Mucosa of stomach (tissue), 1 donor: ENCODE measurements at regions not wholly inside any gene's neighbourhood (a gene's known extent, or its start where the extent isn't known, plus 50 kb on each side); places are given as distances from the start of the nearest gene placed in this dataset.

Experiments
- H3K27me3 ChIP-seq: one replicate; pipeline ENCODE4 v1.7.0; 2013; ENCODE audit warnings: mild to moderate bottlenecking, low read length; ENCODE audit not compliant: control insufficient read depth, insufficient read depth
- H3K36me3 ChIP-seq: one replicate; pipeline ENCODE4 v1.7.0; 2013; ENCODE audit warnings: low read length; ENCODE audit not compliant: control insufficient read depth, insufficient read depth
- H3K4me1 ChIP-seq: one replicate; pipeline ENCODE4 v1.7.0; 2013; ENCODE audit warnings: mild to moderate bottlenecking, low read length; ENCODE audit not compliant: control insufficient read depth, insufficient read depth
- H3K4me3 ChIP-seq: one replicate; pipeline ENCODE4 v1.7.0; 2013; ENCODE audit warnings: low read length
- H3K9ac ChIP-seq: one replicate; pipeline ENCODE4 v1.7.0; 2013; ENCODE audit warnings: mild to moderate bottlenecking, low read length, moderate library complexity
- H3K9me3 ChIP-seq: one replicate; pipeline ENCODE4 v1.7.0; 2013; ENCODE audit warnings: mild to moderate bottlenecking, low read length, moderate library complexity; ENCODE audit not compliant: control insufficient read depth
- donor health status: Pancreatic carcinoma.

- Histone ChIP-seq H3K27me3 (no peaks in the 10 kb centered on the region), H3K9ac (no peak overlapping the region), H3K36me3 (no peaks in the 10 kb centered on the region), H3K4me3 (no peak overlapping the region), H3K4me1 (no peaks in the 10 kb centered on the region), H3K9me3 (no peaks in the 10 kb centered on the region)
These were observed 406.9 kb downstream of the NR2F2 start for GRCh38 chr15:96737408-96737807.

- Histone ChIP-seq H3K4me3 (no peak overlapping the region), H3K36me3 (no peaks in the 10 kb centered on the region), H3K9me3 (no peaks in the 10 kb centered on the region), H3K27me3 (no peaks in the 10 kb centered on the region), H3K4me1 (no peaks in the 10 kb centered on the region), H3K9ac (no peak overlapping the region)
These were observed 416.2 kb downstream of the NR2F2 start for GRCh38 chr15:96746665-96747064.

- Histone ChIP-seq H3K4me1 (no peaks in the 10 kb centered on the region), H3K9me3 (no peaks in the 10 kb centered on the region), H3K9ac (no peak overlapping the region), H3K4me3 (no peak overlapping the region), H3K36me3 (no peaks in the 10 kb centered on the region), H3K27me3 (no peaks in the 10 kb centered on the region)
These were observed 416.8 kb downstream of the NR2F2 start for GRCh38 chr15:96747291-96747690.

- no peaks in the 10 kb centered on the region for H3K36me3 ChIP-seq
- H3K4me1 ChIP-seq: no peaks in the 10 kb centered on the region
- H3K27me3 ChIP-seq: no peaks in the 10 kb centered on the region
- H3K9me3 ChIP-seq: no peaks in the 10 kb centered on the region
- no peak overlapping the region for H3K4me3 ChIP-seq
- no peak overlapping the region for H3K9ac ChIP-seq
These were observed 419.9 kb downstream of the NR2F2 start for GRCh38 chr15:96750361-96750760.

GRCh38 chr15:96756146-96756545, 425.6 kb downstream of the NR2F2 start:
- Histone ChIP-seq H3K9me3 (no peaks in the 10 kb centered on the region), H3K27me3 (no peaks in the 10 kb centered on the region)

GRCh38 chr15:96756656-96757055, 426.2 kb downstream of the NR2F2 start:
- Histone ChIP-seq H3K4me1 (no peaks in the 10 kb centered on the region), H3K27me3 (no peaks in the 10 kb centered on the region), H3K9me3 (no peaks in the 10 kb centered on the region), H3K4me3 (no peak overlapping the region), H3K9ac (no peak overlapping the region), H3K36me3 (no peaks in the 10 kb centered on the region)

More at GRCh38 chr15:96756146-96756545, 425.6 kb downstream of the NR2F2 start:
- Histone ChIP-seq H3K36me3 (no peaks in the 10 kb centered on the region), H3K4me1 (no peaks in the 10 kb centered on the region), H3K9ac (no peak overlapping the region), H3K4me3 (no peak overlapping the region)

GRCh38 chr15:96762566-96762965, 432.1 kb downstream of the NR2F2 start:
- Histone ChIP-seq H3K27me3 (no peaks in the 10 kb centered on the region), H3K36me3 (no peaks in the 10 kb centered on the region), H3K4me3 (no peak overlapping the region), H3K9ac (no peak overlapping the region), H3K4me1 (no peaks in the 10 kb centered on the region), H3K9me3 (no peaks in the 10 kb centered on the region)

- Histone ChIP-seq H3K9me3 (no peaks in the 10 kb centered on the region), H3K27me3 (no peaks in the 10 kb centered on the region), H3K36me3 (no peaks in the 10 kb centered on the region)
These were observed 434.0 kb downstream of the NR2F2 start for GRCh38 chr15:96764501-96764900.

GRCh38 chr15:96764946-96765345, 434.4 kb downstream of the NR2F2 start:
- no peak overlapping the region for H3K9ac ChIP-seq
- no peaks in the 10 kb centered on the region for H3K36me3 ChIP-seq
- H3K4me3 ChIP-seq: no peak overlapping the region
- H3K4me1 ChIP-seq: no peaks in the 10 kb centered on the region
- no peaks in the 10 kb centered on the region for H3K9me3 ChIP-seq
- H3K27me3 ChIP-seq: no peaks in the 10 kb centered on the region

More at GRCh38 chr15:96764501-96764900, 434.0 kb downstream of the NR2F2 start:
- Histone ChIP-seq H3K4me1 (no peaks in the 10 kb centered on the region), H3K9ac (no peak overlapping the region), H3K4me3 (no peak overlapping the region)

- Histone ChIP-seq H3K27me3 (no peaks in the 10 kb centered on the region), H3K4me1 (no peaks in the 10 kb centered on the region), H3K4me3 (no peak overlapping the region), H3K36me3 (no peaks in the 10 kb centered on the region), H3K9me3 (no peaks in the 10 kb centered on the region), H3K9ac (no peak overlapping the region)
These were observed 435.9 kb downstream of the NR2F2 start for GRCh38 chr15:96766366-96766765.

GRCh38 chr15:96767703-96768434, 437.4 kb downstream of the NR2F2 start:
- Histone ChIP-seq H3K9me3 (no peaks in the 10 kb centered on the region), H3K4me3 (no peak overlapping the region), H3K4me1 (no peaks in the 10 kb centered on the region), H3K27me3 (no peaks in the 10 kb centered on the region), H3K36me3 (no peaks in the 10 kb centered on the region), H3K9ac (no peak overlapping the region)

GRCh38 chr15:96768435-96768789, 437.9 kb downstream of the NR2F2 start:
- no peak overlapping the region for H3K4me3 ChIP-seq
- H3K9ac ChIP-seq: no peak overlapping the region
- H3K36me3 ChIP-seq: no peaks in the 10 kb centered on the region
- H3K9me3 ChIP-seq: no peaks in the 10 kb centered on the region
- no peaks in the 10 kb centered on the region for H3K4me1 ChIP-seq
- no peaks in the 10 kb centered on the region for H3K27me3 ChIP-seq

GRCh38 chr15:96771035-96771434, 440.5 kb downstream of the NR2F2 start:
- no peak overlapping the region for H3K4me3 ChIP-seq
- no peaks in the 10 kb centered on the region for H3K36me3 ChIP-seq
- no peaks in the 10 kb centered on the region for H3K4me1 ChIP-seq
- no peaks in the 10 kb centered on the region for H3K9me3 ChIP-seq
- H3K27me3 ChIP-seq: no peaks in the 10 kb centered on the region
- no peak overlapping the region for H3K9ac ChIP-seq
